B cell (primary cell): ENCODE measurements at regions not wholly inside any gene's neighbourhood (a gene's known extent, or its start where the extent isn't known, plus 50 kb on each side); places are given as distances from the start of the nearest gene placed in this dataset.

Experiments used
- ATAC-seq: fragments of 200-7000 bp; cut with Tn5 transposase; one replicate; pipeline ENCODE4 v1.10.0; 2021; ENCODE audit warnings: low read depth, mild to moderate bottlenecking, moderate number of reproducible peaks, moderate library complexity
- CTCF ChIA-PET: fragments of 350-600 bp; sonication (Branson Sonifier 250); formaldehyde crosslinking; loops from one replicate; lab custom pipeline; 2021; ENCODE audit warnings: antibody characterized with exemption, inconsistent platforms; lab: Charles Lee
- POLR2A ChIA-PET: fragments of 350-600 bp; sonication (Branson Sonifier 250); formaldehyde crosslinking; loops from one replicate; lab custom pipeline; 2021; ENCODE audit warnings: antibody characterized with exemption; lab: Charles Lee
- DNase-seq: peaks from one replicate; pipeline ENCODE4 v3.0.0; 2013
- H2AFZ ChIP-seq: 2 replicates; pipeline ENCODE4 v1.6.1; 2012; ENCODE audit warnings: mild to moderate bottlenecking, low read depth, low read length; ENCODE audit not compliant: insufficient read depth, poor library complexity, severe bottlenecking
- H3K27ac ChIP-seq, 2 donors: 1 replicate in 1 of 2; 2 replicates in 1 of 2; pipeline ENCODE4 v1.5.1; 2012 to 2013; ENCODE audit warnings: low read length in 2 of 2, mild to moderate bottlenecking in 2 of 2, moderate library complexity in 1 of 2
- H3K27me3 ChIP-seq, 4 experiments: fragments of 200-600 bp in 1 of 4; sonication (generic) in 1 of 4; replicated peaks in 1 of 4; 1 replicate in 2 of 4; 2 replicates in 2 of 4; pipeline versions ENCODE4 v1.6.1 to v1.7.0; 2013 to 2016; ENCODE audit warnings: low read length in 3 of 4, mild to moderate bottlenecking in 2 of 4, mixed read lengths in 1 of 4, moderate library complexity in 1 of 4; ENCODE audit not compliant: insufficient read depth in 4 of 4, control insufficient read depth in 3 of 4; ENCODE audit errors: control extremely low read depth in 1 of 4
- H3K36me3 ChIP-seq, 2 experiments: replicated peaks in 1 of 2; 1 replicate in 1 of 2; 2 replicates in 1 of 2; pipeline versions ENCODE4 v1.6.1 to v1.7.1; 2013; ENCODE audit warnings: low read length in 1 of 2; ENCODE audit not compliant: insufficient read depth in 2 of 2, control insufficient read depth in 1 of 2; ENCODE audit errors: control extremely low read depth in 1 of 2, extremely low read depth in 1 of 2
- H3K4me1 ChIP-seq, 2 donors: fragments of 200-600 bp in 1 of 2; sonication (generic) in 1 of 2; 1 replicate in 1 of 2; 2 replicates in 1 of 2; pipeline versions ENCODE4 v1.5.1 to v1.6.1; 2013 to 2017; ENCODE audit warnings: low read length in 2 of 2; ENCODE audit not compliant: control insufficient read depth in 2 of 2, insufficient read depth in 2 of 2
- H3K4me2 ChIP-seq: replicated peaks from 2 replicates; pipeline ENCODE3; 2012; ENCODE audit warnings: mild to moderate bottlenecking, low read depth, low read length; ENCODE audit not compliant: poor library complexity, severe bottlenecking
- H3K4me3 ChIP-seq, 5 experiments: fragments of 200-600 bp in 1 of 5; sonication (generic) in 1 of 5; 1 replicate in 3 of 5; 2 replicates in 2 of 5; pipeline versions ENCODE4 v1.5.1 to v1.7.0; 2011 to 2016; ENCODE audit warnings: low read length in 4 of 5, mild to moderate bottlenecking in 4 of 5, low read depth in 2 of 5, control low read depth in 1 of 5, moderate library complexity in 1 of 5; ENCODE audit not compliant: insufficient read depth in 1 of 5; ENCODE audit errors: control extremely low read depth in 1 of 5, extremely low read depth in 1 of 5
- H3K79me2 ChIP-seq: fragments of 200-600 bp; sonication (generic); one replicate; pipeline ENCODE4 v1.6.0; 2016; ENCODE audit warnings: low read length; ENCODE audit not compliant: control insufficient read depth, insufficient read depth
- H3K9ac ChIP-seq: fragments of 200-600 bp; sonication (generic); 2 replicates; pipeline ENCODE4 v1.6.1; 2017; ENCODE audit warnings: mild to moderate bottlenecking, low read length, moderate library complexity
- H3K9me3 ChIP-seq, 3 donors: one replicate each; pipeline versions ENCODE4 v1.6.1 to v1.7.1; 2013; ENCODE audit warnings: low read length in 2 of 3; ENCODE audit not compliant: control insufficient read depth in 2 of 3, insufficient read depth in 1 of 3; ENCODE audit errors: control extremely low read depth in 1 of 3
- H4K20me1 ChIP-seq: 2 replicates; pipeline ENCODE4 v1.6.0; 2012; ENCODE audit warnings: mild to moderate bottlenecking, low read length; ENCODE audit not compliant: insufficient read depth, control insufficient read depth, poor library complexity, severe bottlenecking
- H3K27ac Mint-ChIP-seq: one replicate; pipeline ENCODE4 v1.8.0; 2021; ENCODE audit warnings: mixed read lengths
- H3K27me3 Mint-ChIP-seq: one replicate; pipeline ENCODE4 v1.8.0; 2021; ENCODE audit warnings: mixed read lengths
- H3K4me1 Mint-ChIP-seq: one replicate; pipeline ENCODE4 v1.8.0; 2021; ENCODE audit warnings: mixed read lengths
- H3K4me3 Mint-ChIP-seq: one replicate; pipeline ENCODE4 v1.8.0; 2021; ENCODE audit warnings: mixed read lengths
- H3K9me3 Mint-ChIP-seq: one replicate; pipeline ENCODE4 v1.8.0; 2022; ENCODE audit warnings: mixed read lengths; ENCODE audit not compliant: insufficient read depth
- EZH2 ChIP-seq: IDR thresholded peaks from 2 replicates; pipeline ENCODE4 v1.6.1; 2012; ENCODE audit warnings: borderline replicate concordance, low read depth, mild to moderate bottlenecking, moderate library complexity, low read length; ENCODE audit not compliant: insufficient read depth, poor library complexity, severe bottlenecking
- WGBS: methylation state at CpG from one replicate; pipeline ENCODE4 v1.1.5; 2013; ENCODE audit warnings: missing lambda C conversion rate; ENCODE audit not compliant: insufficient coverage; 5-methylcytosine and 5-hydroxymethylcytosine counted together
- intact Hi-C: fragments of 100-400 bp; cut with micrococcal nuclease; formaldehyde crosslinking; loops from one replicate; pipeline ENCODE4 v1.10.0; 2022
- TF ChIP-seq, protein P1 (sequence below): fragments of 200-600 bp; IDR thresholded peaks from one replicate; pipeline ENCODE4 v1.8.0; 2022; ENCODE audit warnings: antibody characterized with exemption, mild to moderate bottlenecking

- Mint-ChIP-seq H3K9me3 (no peaks in the 10 kb centered on the region), H3K27ac (no peak overlapping the region), H3K4me3 (no peak overlapping the region), H3K4me1 (no peaks in the 10 kb centered on the region), H3K27me3 (no peaks in the 10 kb centered on the region)
- Histone ChIP-seq H3K4me3 (no peak overlapping the region), H3K9ac (no peak overlapping the region), H3K4me1 (no peaks in the 10 kb centered on the region), H3K36me3 (no peaks in the 10 kb centered on the region), H4K20me1 (no peaks in the 10 kb centered on the region), H3K4me2 (no peak overlapping the region), H3K79me2 (no peaks in the 10 kb centered on the region), H3K27ac (no peak overlapping the region), H3K9me3 (no peaks in the 10 kb centered on the region), H2AFZ (no peak overlapping the region), H3K27me3 (no peaks in the 10 kb centered on the region)
- ATAC-seq, result no peak
- CTCF ChIA-PET, result no interaction called here
- WGBS, result 100% methylated on average over 3 of the region's 5 CpGs
- POLR2A ChIA-PET, result no interaction called here
- no peak for TF ChIP-seq EZH2
- TF ChIP-seq, protein P1, sequence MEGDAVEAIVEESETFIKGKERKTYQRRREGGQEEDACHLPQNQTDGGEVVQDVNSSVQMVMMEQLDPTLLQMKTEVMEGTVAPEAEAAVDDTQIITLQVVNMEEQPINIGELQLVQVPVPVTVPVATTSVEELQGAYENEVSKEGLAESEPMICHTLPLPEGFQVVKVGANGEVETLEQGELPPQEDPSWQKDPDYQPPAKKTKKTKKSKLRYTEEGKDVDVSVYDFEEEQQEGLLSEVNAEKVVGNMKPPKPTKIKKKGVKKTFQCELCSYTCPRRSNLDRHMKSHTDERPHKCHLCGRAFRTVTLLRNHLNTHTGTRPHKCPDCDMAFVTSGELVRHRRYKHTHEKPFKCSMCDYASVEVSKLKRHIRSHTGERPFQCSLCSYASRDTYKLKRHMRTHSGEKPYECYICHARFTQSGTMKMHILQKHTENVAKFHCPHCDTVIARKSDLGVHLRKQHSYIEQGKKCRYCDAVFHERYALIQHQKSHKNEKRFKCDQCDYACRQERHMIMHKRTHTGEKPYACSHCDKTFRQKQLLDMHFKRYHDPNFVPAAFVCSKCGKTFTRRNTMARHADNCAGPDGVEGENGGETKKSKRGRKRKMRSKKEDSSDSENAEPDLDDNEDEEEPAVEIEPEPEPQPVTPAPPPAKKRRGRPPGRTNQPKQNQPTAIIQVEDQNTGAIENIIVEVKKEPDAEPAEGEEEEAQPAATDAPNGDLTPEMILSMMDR, result no peak
- DNase-seq, result no peak
- intact Hi-C loops, result no loop called here
These were observed 536.8 kb upstream of the JAG1 start for GRCh38 chr20:11210611-11211010.

DNA sequence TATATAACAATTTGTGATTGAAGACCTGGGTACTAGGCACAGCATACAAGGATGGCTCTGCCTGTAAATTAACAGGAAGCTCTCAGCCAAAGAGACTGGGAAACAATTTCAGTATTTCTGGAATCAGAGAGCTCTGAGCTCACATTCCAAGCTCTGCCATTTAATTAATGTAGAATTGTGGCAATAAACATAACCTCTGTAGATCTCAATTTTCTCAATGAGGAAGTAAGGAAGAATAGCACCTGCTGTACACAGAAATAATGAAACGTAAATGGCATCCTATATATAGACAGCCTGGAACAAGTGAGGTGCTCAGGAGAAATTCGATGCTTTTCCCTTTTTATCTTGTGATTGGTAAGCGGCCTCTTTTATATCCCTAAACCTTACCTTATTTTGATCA is 538.5 kb upstream of the JAG1 start:
- WGBS, result no CpG with 5 or more reads among the region's 3 CpGs
- Histone ChIP-seq H3K4me2 (no peak overlapping the region), H2AFZ (no peak overlapping the region), H3K4me3 (no peak overlapping the region), H3K4me1 (no peaks in the 10 kb centered on the region), H3K9ac (no peak overlapping the region), H3K27me3 (no peaks in the 10 kb centered on the region), H4K20me1 (no peaks in the 10 kb centered on the region), H3K79me2 (no peaks in the 10 kb centered on the region), H3K36me3 (no peaks in the 10 kb centered on the region), H3K27ac (no peak overlapping the region), H3K9me3 (no peaks in the 10 kb centered on the region)
- no peaks in the 10 kb centered on the region for H3K27me3 Mint-ChIP-seq
- H3K4me1 Mint-ChIP-seq, result no peaks in the 10 kb centered on the region
- no peak overlapping the region for H3K27ac Mint-ChIP-seq
- DNase-seq (no peak), ATAC-seq (no peak)
- no peak overlapping the region for H3K4me3 Mint-ChIP-seq
- CTCF ChIA-PET, result no interaction called here
- POLR2A ChIA-PET, result no interaction called here
- TF ChIP-seq EZH2, result no peak
- TF ChIP-seq, protein P1, result no peak
- intact Hi-C loops, result no loop called here
- H3K9me3 Mint-ChIP-seq, result no peaks in the 10 kb centered on the region
